Coronary artery (tissue), 2 donors: ENCODE measurements at regions not wholly inside any gene's neighbourhood (a gene's known extent, or its start where the extent isn't known, plus 50 kb on each side); places are given as distances from the start of the nearest gene placed in this dataset.

Source experiments
- DNase-seq: peaks from one replicate; pipeline ENCODE4 v3.0.0-alpha.2; 2017; ENCODE audit warnings: low spot score
- H3K27ac ChIP-seq, 2 donors: fragments of 200-600 bp; sonication (generic); one replicate each; pipeline ENCODE4 v1.5.1; 2016 to 2019
- H3K4me3 ChIP-seq: fragments of 200-600 bp; sonication (generic); 2 replicates; pipeline ENCODE4 v1.5.1; 2016; ENCODE audit warnings: mild to moderate bottlenecking, moderate library complexity
- TF ChIP-seq, protein P1 (sequence below): fragments of 200-600 bp; sonication (generic); IDR thresholded peaks from one replicate; pipeline ENCODE4 v1.5.1; 2019; ENCODE audit warnings: antibody characterized with exemption

DNA sequence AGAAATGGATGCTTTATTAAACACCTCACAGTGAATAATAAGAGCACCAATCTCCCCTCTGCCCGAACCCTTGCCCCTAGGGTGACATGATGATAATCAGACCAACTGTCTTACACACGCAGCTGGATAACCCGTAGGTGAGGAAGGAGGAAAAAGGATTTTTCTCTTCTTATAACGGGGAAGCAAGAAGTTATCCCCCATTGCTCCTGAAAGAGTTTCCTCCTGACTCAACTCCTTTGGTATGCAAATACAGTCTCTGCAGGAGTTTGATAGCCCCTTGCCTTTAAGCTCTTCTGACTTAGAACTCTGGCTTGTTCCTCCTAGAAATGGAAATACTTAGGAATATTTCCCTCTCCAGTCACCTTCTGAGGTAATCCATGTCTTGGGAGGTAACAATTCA lies 455.8 kb downstream of the TMEM135 start:
- Histone ChIP-seq H3K4me3 (no peak overlapping the region), H3K27ac (no peak overlapping the region)
- DNase-seq, result no peak
- TF ChIP-seq, protein P1, sequence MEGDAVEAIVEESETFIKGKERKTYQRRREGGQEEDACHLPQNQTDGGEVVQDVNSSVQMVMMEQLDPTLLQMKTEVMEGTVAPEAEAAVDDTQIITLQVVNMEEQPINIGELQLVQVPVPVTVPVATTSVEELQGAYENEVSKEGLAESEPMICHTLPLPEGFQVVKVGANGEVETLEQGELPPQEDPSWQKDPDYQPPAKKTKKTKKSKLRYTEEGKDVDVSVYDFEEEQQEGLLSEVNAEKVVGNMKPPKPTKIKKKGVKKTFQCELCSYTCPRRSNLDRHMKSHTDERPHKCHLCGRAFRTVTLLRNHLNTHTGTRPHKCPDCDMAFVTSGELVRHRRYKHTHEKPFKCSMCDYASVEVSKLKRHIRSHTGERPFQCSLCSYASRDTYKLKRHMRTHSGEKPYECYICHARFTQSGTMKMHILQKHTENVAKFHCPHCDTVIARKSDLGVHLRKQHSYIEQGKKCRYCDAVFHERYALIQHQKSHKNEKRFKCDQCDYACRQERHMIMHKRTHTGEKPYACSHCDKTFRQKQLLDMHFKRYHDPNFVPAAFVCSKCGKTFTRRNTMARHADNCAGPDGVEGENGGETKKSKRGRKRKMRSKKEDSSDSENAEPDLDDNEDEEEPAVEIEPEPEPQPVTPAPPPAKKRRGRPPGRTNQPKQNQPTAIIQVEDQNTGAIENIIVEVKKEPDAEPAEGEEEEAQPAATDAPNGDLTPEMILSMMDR, result no peak

DNA sequence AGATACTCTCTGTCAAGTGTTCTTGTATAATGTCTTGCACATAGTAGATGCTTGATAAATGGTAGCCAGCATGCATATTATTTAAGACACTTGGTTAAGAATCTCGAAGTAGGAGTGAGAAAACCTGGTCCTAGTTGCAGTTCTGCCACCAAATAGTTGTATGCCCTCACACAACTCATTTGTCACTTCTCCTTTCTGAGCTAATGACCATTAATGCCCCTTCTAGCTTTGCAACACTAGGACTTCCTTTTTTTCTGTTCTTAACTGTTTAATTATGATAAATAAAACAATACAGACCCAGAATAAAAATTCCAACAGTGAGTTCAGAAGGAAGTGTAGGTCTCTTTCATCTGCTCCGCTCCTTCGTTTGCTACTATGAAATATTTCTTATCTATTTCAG lies 453.6 kb downstream of the TMEM135 start:
- no peak for DNase-seq
- TF ChIP-seq, protein P1, result no peak

DNA sequence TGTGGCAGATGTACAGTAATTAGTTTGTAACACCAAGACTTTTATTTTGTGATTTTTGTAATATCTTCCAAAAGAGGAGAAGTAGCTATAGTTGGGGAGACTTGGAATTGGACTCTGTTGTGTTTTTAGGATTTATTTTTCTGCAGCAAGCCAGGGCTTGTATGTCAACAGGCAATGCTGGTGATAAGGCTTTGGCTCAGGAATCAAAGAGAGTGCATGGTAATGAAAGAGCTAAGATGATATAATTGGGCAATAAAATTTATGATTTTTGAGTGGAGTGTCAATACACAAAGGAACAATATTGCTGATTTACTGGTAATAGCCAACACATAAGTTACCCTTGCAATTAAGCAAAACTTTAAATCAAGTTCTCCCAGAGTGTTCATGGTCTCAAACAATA lies 452.9 kb downstream of the TMEM135 start:
- DNase-seq, result no peak
- TF ChIP-seq, protein P1, result no peak
- no peak overlapping the region for H3K4me3 ChIP-seq
- no peak overlapping the region for H3K27ac ChIP-seq

More for the DNA sequence above, 453.6 kb downstream of the TMEM135 start:
- Histone ChIP-seq H3K27ac (no peak overlapping the region), H3K4me3 (no peak overlapping the region)

DNA sequence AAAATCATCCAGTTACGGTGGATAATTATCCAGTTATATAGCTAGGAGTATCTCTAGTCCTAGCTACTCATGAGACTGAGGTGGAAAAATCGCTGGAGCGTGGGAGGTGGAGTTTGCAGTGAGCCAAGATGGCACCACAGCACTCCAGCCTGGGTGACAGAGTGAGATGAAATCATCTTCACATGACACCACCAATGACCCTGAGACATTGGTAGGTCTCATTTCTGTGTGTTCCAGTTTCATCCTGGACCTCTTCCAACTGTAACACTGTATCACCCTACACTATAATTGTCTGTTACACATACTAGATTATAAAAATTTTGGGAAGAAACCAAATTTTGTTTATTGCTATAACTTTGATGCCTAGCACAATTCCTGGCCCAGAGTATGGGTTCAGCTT lies 446.8 kb downstream of the TMEM135 start:
- no peak for DNase-seq
- H3K27ac ChIP-seq, result no peak overlapping the region
- TF ChIP-seq, protein P1, result no peak
- no peak overlapping the region for H3K4me3 ChIP-seq

DNA sequence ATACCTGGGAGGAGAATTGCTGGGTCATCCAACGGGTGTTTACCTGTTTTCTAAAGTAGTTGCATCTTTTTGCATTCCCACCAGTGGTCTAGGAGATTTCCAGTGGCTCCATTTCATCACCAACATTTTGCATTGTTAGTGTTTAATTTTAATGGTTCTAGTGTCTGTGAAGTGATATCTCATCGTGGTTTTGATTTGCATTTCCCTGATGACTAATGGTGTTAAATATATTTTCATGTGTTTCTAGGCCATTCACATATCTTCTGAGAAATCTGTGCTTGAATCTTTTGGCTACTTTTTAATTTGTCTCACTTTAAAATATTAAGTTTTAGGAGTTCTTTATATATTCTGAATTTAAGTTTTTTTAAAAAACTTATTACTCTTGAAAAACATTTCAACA lies 439.6 kb downstream of the TMEM135 start:
- no peak for DNase-seq
- TF ChIP-seq, protein P1, result no peak
- Histone ChIP-seq H3K4me3 (no peak overlapping the region), H3K27ac (no peak overlapping the region)

DNA sequence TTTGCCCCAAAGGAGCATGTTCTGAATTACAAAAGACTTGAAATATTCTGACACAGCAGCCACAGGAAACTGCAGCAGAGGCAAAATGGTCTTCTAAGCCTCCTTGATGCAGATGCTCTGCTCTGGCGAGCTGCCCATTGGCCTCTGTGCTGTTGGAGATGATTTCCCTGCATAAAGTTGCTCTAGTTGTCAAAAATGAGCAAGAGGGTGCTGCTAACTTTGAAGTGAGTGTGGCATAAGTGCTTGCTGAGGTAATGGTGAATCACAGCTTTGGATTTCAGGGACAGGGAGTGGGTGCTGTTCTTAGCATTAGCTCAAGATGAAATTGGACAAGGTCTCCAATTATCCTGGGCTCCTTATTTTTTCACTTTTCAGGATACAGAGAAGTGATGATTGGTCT lies 435.4 kb downstream of the TMEM135 start:
- no peak for DNase-seq
- Histone ChIP-seq H3K4me3 (no peak overlapping the region), H3K27ac (no peak overlapping the region)
- TF ChIP-seq, protein P1, result no peak

DNA sequence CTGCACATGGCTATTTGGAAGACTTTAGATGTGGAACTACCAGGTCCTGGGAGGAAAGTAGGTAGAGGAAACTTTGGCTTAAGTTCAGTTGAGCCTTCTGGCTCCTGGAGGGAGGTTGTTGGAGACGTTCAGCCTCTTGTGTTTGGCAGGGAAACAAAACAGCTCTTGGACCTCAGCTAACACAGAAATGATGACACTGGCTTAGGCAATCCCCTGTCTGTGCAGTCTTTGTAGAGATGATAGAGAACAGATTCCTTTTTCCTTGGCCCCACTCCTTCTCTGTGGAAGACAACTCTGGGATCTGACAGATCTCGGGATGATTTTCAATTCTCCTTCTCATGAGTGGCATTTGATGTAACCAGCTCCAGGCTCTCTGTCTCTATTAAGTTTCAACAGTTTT lies 428.5 kb downstream of the TMEM135 start:
- Histone ChIP-seq H3K27ac (no peak overlapping the region), H3K4me3 (no peak overlapping the region)
- TF ChIP-seq, protein P1, result no peak
- no peak for DNase-seq
